HepG2 (cell line): ENCODE measurements at regions not wholly inside any gene's neighbourhood (a gene's known extent, or its start where the extent isn't known, plus 50 kb on each side); places are given as distances from the start of the nearest gene placed in this dataset.

Experiments used
- ATAC-seq: fragments of 200-7000 bp; cut with Tn5 transposase; 3 replicates; pipeline ENCODE4 v1.9.1; 2020; ENCODE audit warnings: mild to moderate bottlenecking, moderate library complexity
- BruUV-seq: library from RNA; stranded (reverse); fragments of 400-500 nt; replicated peaks from 2 replicates; lab custom pipeline; 2021; lab: Mats Ljungman, UMichigan
- CTCF ChIA-PET: fragments of 300-600 bp; formaldehyde crosslinking; extraction: SDS; loops from one replicate; lab custom pipeline; 2021; ENCODE audit warnings: low total read pairs, inconsistent platforms, low intra/inter-chr PET ratio; lab: Yijun Ruan, JAX
- POLR2A ChIA-PET: fragments of 350-600 bp; sonication (Branson Sonifier 250); formaldehyde crosslinking; loops from one replicate; lab custom pipeline; 2020; ENCODE audit warnings: antibody characterized with exemption, inconsistent platforms; lab: Yijun Ruan, JAX
- DNase-seq: peaks from one replicate; pipeline ENCODE4 v3.0.0-alpha.2; 2015; ENCODE audit warnings: low spot score
- FAIRE-seq: peaks from 3 replicates; lab custom pipeline; 2011; peaks lifted over from hg19 to GRCh38; lab: Jason Lieb, UNC
- H2AFZ ChIP-seq: one replicate; pipeline ENCODE4 v1.6.1; 2011; ENCODE audit warnings: low read length, inconsistent platforms
- H3K27ac ChIP-seq: fragments of 300-600 bp; 3 replicates; pipeline ENCODE4 v1.8.0; 2011; ENCODE audit warnings: mixed run types, mild to moderate bottlenecking, mixed read lengths, low read length, inconsistent platforms; ENCODE audit not compliant: insufficient read depth; ENCODE audit errors: extremely low read length
- H3K27me3 ChIP-seq, 2 experiments: fragments of 200-600 bp in 1 of 2; 2 replicates in 1 of 2; 3 replicates in 1 of 2; pipeline versions ENCODE4 v1.6.0 to v1.8.0; 2011; ENCODE audit warnings: low read length in 2 of 2, mild to moderate bottlenecking in 2 of 2, moderate library complexity in 2 of 2, inconsistent platforms in 1 of 2; ENCODE audit not compliant: insufficient read depth in 2 of 2, control insufficient read depth in 1 of 2
- H3K36me3 ChIP-seq, 2 experiments: fragments of 200-600 bp in 1 of 2; replicated peaks in 1 of 2; 2 replicates in 1 of 2; 3 replicates in 1 of 2; pipeline versions ENCODE4 v1.5.1 to v1.8.0; 2011; ENCODE audit warnings: low read length in 2 of 2, inconsistent platforms in 1 of 2; ENCODE audit not compliant: insufficient read depth in 2 of 2, control insufficient read depth in 1 of 2
- H3K4me1 ChIP-seq: 2 replicates; pipeline ENCODE4 v1.5.1; 2012; ENCODE audit warnings: low read length, inconsistent platforms; ENCODE audit not compliant: insufficient read depth
- H3K4me2 ChIP-seq: 2 replicates; pipeline ENCODE4 v1.6.0; 2011; ENCODE audit warnings: low read depth, low read length, inconsistent platforms
- H3K4me3 ChIP-seq, 3 experiments: fragments of 200-600 bp in 1 of 3; sonication (generic), shearing (Covaris generic) in 1 of 3; replicated peaks in 1 of 3; 2 replicates each; pipeline ENCODE4 v1.5.1; 2011 to 2016; ENCODE audit warnings: low read length in 3 of 3, inconsistent platforms in 2 of 3, low read depth in 2 of 3, mild to moderate bottlenecking in 2 of 3, control low read depth in 1 of 3, mixed read lengths in 1 of 3; ENCODE audit not compliant: insufficient read depth in 1 of 3
- H3K79me2 ChIP-seq: one replicate; pipeline ENCODE4 v1.6.1; 2011; ENCODE audit warnings: low read length, inconsistent platforms; ENCODE audit not compliant: insufficient read depth
- H3K9ac ChIP-seq: 2 replicates; pipeline ENCODE4 v1.6.0; 2011; ENCODE audit warnings: mild to moderate bottlenecking, low read depth, low read length, inconsistent platforms; ENCODE audit not compliant: insufficient read depth
- H3K9me3 ChIP-seq: 2 replicates; pipeline ENCODE4 v1.5.1; 2012; ENCODE audit warnings: mild to moderate bottlenecking, low read length
- H4K20me1 ChIP-seq: 2 replicates; pipeline ENCODE4 v1.6.0; 2011; ENCODE audit warnings: inconsistent platforms, mild to moderate bottlenecking, low read length, moderate library complexity; ENCODE audit not compliant: insufficient read depth
- AHDC1 ChIP-seq: sonication (generic); formaldehyde crosslinking; IDR thresholded peaks from 2 replicates; pipeline ENCODE4 v1.5.1; 2020; ENCODE audit warnings: mild to moderate bottlenecking, missing genetic modification reagents, borderline replicate concordance
- CEBPB ChIP-seq: IDR thresholded peaks from 2 replicates; pipeline ENCODE4 v1.6.1; 2011; ENCODE audit warnings: low read depth, low read length, improper control_type of control experiment, borderline replicate concordance
- FOXA3 ChIP-seq: IDR thresholded peaks from 2 replicates; pipeline ENCODE4 v1.6.1; 2016; ENCODE audit warnings: missing genetic modification reagents, missing compliant biosample characterization
- MAX ChIP-seq: IDR thresholded peaks from 2 replicates; pipeline ENCODE4 v1.6.1; 2012; ENCODE audit warnings: inconsistent platforms
- MYC ChIP-seq: sonication (generic); formaldehyde crosslinking; IDR thresholded peaks from 2 replicates; pipeline ENCODE4 v1.9.0; 2021; ENCODE audit warnings: missing genetic modification reagents, borderline replicate concordance
- PHF21A ChIP-seq: sonication (generic); formaldehyde crosslinking; IDR thresholded peaks from 2 replicates; pipeline ENCODE4 v1.5.0; 2020; ENCODE audit warnings: mild to moderate bottlenecking, missing genetic modification reagents
- RBM22 ChIP-seq: fragments of 200-400 bp; formaldehyde crosslinking; optimal IDR thresholded peaks from 2 replicates; pipeline ENCODE3; 2017; ENCODE audit warnings: mild to moderate bottlenecking, low read length, moderate library complexity
- SOX5 ChIP-seq: IDR thresholded peaks from 2 replicates; pipeline ENCODE4 v1.6.1; 2016; ENCODE audit warnings: borderline replicate concordance
- ZFX ChIP-seq: sonication (generic); formaldehyde crosslinking; IDR thresholded peaks from 2 replicates; pipeline ENCODE4 v1.4.0; 2020; ENCODE audit warnings: mild to moderate bottlenecking, low read depth, missing genetic modification reagents, moderate library complexity
- ZNF224 ChIP-seq: sonication (generic); formaldehyde crosslinking; IDR thresholded peaks from 2 replicates; pipeline ENCODE4 v1.5.0; 2020; ENCODE audit warnings: mild to moderate bottlenecking, missing genetic modification reagents
- ZNF780A ChIP-seq: sonication (generic); formaldehyde crosslinking; IDR thresholded peaks from 2 replicates; pipeline ENCODE4 v1.8.0; 2022; ENCODE audit warnings: mild to moderate bottlenecking, missing genetic modification reagents, moderate library complexity
- WGBS: methylation state at CpG from one replicate; pipeline ENCODE4 v1.1.6; 2017; ENCODE audit warnings: low lambda C conversion rate; 5-methylcytosine and 5-hydroxymethylcytosine counted together
- in situ Hi-C: cut with HindIII; loops from 2 replicates; pipeline ENCODE4 v1.10.0; 2017; ENCODE audit warnings: low pct_unique_long_range_greater_than_20kb; ENCODE audit not compliant: extremely low pct_ligation_motif_present
- intact Hi-C: fragments of 100-400 bp; cut with micrococcal nuclease; formaldehyde crosslinking; loops from one replicate; pipeline ENCODE4 v1.10.0; 2022; ENCODE audit not compliant: unreplicated experiment
- TF ChIP-seq, protein P1 (sequence below): sonication (generic); formaldehyde crosslinking; IDR thresholded peaks from 2 replicates; pipeline ENCODE4; 2020; ENCODE audit warnings: missing genetic modification reagents, mild to moderate bottlenecking, borderline replicate concordance
- TF ChIP-seq, protein P2 (sequence below): sonication (generic); formaldehyde crosslinking; IDR thresholded peaks from 2 replicates; pipeline ENCODE4 v1.5.0; 2020; ENCODE audit warnings: mild to moderate bottlenecking, missing genetic modification reagents, borderline replicate concordance

DNA sequence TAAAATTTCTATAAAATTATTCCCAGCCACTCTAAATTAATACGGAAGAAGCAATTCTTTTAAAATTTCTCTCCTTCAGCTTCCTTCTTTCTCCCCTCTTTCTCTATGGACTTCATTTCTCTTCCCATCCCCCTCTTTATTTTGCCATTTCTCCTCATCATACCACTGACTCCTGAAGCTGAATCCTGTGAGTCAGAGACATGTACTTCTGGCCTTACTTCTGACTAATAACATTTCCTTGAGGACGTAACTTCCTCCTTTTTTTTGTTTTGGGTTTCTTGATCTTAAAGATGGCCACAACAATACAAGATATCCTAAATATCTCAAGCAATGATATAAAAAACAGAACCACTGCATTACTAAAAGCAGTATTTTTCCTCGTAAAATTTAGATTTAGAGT lies 63.6 kb upstream of the DENND1B start (continued):
- TF ChIP-seq, protein P1, sequence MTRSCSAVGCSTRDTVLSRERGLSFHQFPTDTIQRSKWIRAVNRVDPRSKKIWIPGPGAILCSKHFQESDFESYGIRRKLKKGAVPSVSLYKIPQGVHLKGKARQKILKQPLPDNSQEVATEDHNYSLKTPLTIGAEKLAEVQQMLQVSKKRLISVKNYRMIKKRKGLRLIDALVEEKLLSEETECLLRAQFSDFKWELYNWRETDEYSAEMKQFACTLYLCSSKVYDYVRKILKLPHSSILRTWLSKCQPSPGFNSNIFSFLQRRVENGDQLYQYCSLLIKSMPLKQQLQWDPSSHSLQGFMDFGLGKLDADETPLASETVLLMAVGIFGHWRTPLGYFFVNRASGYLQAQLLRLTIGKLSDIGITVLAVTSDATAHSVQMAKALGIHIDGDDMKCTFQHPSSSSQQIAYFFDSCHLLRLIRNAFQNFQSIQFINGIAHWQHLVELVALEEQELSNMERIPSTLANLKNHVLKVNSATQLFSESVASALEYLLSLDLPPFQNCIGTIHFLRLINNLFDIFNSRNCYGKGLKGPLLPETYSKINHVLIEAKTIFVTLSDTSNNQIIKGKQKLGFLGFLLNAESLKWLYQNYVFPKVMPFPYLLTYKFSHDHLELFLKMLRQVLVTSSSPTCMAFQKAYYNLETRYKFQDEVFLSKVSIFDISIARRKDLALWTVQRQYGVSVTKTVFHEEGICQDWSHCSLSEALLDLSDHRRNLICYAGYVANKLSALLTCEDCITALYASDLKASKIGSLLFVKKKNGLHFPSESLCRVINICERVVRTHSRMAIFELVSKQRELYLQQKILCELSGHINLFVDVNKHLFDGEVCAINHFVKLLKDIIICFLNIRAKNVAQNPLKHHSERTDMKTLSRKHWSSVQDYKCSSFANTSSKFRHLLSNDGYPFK (CRISPR knock-in tag), result no peak
- no peak for TF ChIP-seq ZNF780A (CRISPR knock-in tag)
- TF ChIP-seq, protein P2, sequence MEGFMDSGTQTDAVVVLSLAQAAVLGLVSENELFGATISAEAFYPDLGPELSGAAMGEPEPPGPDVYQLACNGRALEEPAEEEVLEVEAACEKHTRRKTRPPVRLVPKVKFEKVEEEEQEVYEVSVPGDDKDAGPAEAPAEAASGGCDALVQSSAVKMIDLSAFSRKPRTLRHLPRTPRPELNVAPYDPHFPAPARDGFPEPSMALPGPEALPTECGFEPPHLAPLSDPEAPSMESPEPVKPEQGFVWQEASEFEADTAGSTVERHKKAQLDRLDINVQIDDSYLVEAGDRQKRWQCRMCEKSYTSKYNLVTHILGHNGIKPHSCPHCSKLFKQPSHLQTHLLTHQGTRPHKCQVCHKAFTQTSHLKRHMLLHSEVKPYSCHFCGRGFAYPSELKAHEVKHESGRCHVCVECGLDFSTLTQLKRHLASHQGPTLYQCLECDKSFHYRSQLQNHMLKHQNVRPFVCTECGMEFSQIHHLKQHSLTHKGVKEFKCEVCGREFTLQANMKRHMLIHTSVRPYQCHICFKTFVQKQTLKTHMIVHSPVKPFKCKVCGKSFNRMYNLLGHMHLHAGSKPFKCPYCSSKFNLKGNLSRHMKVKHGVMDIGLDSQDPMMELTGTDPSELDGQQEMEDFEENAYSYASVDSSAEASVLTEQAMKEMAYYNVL, result no peak

DNA sequence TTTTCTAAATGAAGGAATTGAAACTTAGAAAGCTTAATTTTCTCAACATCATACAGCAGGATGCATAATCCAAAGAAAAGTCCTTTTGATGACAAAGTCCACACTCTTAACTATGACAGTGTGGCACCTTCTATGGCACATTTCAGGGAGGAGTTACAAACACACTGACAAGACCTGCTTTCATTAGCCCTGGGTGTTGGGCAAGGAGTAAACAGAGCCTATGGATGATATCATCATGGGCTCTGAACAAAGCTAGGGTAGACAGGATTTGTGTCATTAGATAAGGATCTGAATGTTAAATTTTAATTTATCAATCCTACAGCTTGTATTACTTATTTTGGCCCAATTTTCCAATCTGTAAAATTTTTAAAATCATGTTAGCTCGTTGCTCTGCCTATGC lies 62.6 kb upstream of the DENND1B start:
- FAIRE-seq (no peak), ATAC-seq (peak; percentile 69; the same call in 1 of the 3 replicates), DNase-seq (peak; percentile 36)
- no TSS peak for BruUV-seq
- Histone ChIP-seq H3K79me2 (no peaks in the 10 kb centered on the region), H3K36me3 (no peaks in the 10 kb centered on the region), H2AFZ (no peak overlapping the region), H3K27ac (no peak overlapping the region), H3K9ac (no peak overlapping the region), H3K9me3 (no peaks in the 10 kb centered on the region), H3K4me2 (peak overlapping the region; percentile 4; the same call in 1 of the 2 replicates), H4K20me1 (no peaks in the 10 kb centered on the region), H3K27me3 (no peaks in the 10 kb centered on the region), H3K4me1 (peaks cover 10% of the 10 kb centered on the region), H3K4me3 (no peak overlapping the region)
- ChIA-PET CTCF (no interaction called here), POLR2A (no interaction called here)
- 6% methylated on average over 1 of the region's 1 CpG for WGBS
- in situ Hi-C loops, result no loop called here
- intact Hi-C loops, result no loop called here
- TF ChIP-seq MAX (no peak), ZFX (CRISPR knock-in tag) (no peak), SOX5 (CRISPR knock-in tag) (no peak), MYC (CRISPR knock-in tag) (no peak), RBM22 (no peak), FOXA3 (CRISPR knock-in tag) (peak; percentile 68), PHF21A (CRISPR knock-in tag) (no peak), AHDC1 (CRISPR knock-in tag) (no peak), ZNF224 (CRISPR knock-in tag) (no peak), CEBPB (peak; percentile 63; the same call in 1 of the 2 replicates)
